ENCODE measurements at regions not wholly inside any gene's neighbourhood (a gene's known extent, or its start where the extent isn't known, plus 50 kb on each side); places are given as distances from the start of the nearest gene placed in this dataset.

- no peak for DNase-seq (ENCODE audit: low read depth)
Observed at GRCh38 chr6:92635553-92636153, 783.7 kb downstream of the EPHA7 start.

- no peak for DNase-seq (ENCODE audit: low read depth)
Observed at GRCh38 chr6:92634561-92634960, 784.8 kb downstream of the EPHA7 start.

DNA sequence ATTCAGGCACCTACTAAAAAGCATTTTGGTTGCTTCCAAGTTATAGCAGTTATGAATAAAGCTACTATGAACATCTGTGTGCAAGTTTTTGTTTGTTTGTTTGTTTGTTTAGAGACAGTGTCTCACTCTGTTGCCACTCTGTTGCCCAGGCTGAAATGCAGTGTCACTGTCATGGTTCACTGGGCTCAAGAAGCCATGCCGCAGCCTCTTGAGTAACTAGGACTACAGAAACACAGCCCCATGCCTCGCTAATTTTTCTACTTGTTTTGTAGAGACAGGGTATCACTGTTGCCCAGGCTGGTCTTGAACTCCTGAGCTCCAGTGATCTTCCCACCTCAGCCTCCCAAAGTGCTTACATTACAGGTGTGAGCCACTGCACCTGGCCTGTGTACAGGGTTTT lies 795.9 kb downstream of the EPHA7 start:
- DNase-seq (ENCODE audit: low read depth), result no peak

GRCh38 chr6:92617721-92618120 lies 801.6 kb downstream of the EPHA7 start:
- no peak for DNase-seq (ENCODE audit: low read depth)

DNA sequence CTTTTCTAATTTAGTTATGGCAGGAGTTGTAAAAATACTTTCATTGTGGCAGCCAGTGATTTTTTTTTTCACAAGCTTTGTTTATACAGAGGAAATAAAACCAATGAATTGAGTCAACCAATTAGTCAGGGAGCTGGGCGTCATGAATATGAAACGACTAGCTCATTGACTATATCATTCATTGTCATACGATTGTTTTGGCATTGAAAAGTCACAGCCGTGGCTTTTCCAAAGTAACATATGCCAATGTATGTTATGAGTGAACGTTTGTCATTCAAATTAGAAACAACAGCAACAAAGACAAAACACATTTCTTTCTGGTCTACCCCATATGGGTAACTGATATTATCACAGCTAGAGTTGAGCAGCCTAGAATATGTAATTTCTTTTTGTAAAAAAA lies 810.6 kb downstream of the EPHA7 start:
- DNase-seq (ENCODE audit: low read depth), result no peak

- no peak for DNase-seq (ENCODE audit: low read depth)
Observed at GRCh38 chr6:92593201-92593600, 826.2 kb downstream of the EPHA7 start.

DNA sequence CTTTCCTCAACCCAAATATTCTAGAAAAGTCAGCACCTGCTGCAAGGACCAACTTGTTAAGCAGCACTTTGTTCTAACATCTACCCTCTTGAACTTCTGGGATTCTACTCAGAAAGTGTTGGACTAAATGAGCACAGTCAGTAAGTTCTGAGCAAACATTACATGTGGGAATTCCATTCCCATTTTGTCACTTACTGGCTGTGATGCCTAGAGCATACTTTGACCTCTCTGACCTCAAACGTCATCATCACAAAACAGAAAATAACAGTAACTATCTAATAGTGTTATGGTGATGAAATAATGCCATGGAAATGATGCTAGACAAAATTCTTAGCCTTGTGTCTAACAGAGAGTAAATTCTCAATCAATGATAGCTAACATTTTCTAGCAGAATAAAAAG lies 829.4 kb downstream of the EPHA7 start:
- no peak for DNase-seq (ENCODE audit: low read depth)

DNA sequence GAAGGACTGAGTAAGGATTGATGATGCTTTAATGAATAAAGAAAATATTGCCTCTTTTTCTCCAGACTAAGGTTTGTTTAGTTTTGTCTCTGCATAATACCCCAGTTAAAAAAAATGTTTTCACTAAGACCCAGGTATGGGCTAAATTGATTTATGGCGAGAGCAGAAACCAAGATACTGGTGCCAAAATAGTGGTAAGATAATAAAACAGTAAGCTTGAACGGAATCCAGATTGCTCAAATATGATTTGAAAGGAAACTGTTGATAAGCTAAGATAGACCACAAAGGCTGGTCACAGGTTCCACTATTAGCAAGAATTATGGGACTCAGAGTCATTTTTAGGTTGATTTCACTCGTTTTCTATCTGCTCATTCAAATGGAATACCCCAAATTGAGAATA lies 831.2 kb downstream of the EPHA7 start:
- no peak for DNase-seq (ENCODE audit: low read depth)

DNA sequence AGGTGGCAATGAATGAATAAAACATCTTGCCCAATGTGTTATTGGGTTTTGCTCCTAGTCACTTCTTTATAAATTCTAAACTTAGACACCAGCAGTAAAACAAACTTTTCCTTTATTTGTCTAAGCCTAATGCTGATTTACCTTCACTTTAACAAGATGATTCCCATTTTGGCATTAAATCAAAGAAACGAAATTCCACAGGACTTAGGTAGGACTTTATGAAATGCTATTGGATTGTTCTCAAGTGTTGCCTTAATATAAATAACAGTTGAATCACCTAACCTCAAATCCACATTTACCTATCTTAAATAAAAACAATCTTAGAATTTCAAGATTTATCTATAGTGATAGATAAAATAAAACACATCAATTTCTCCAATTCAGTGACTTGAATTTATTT lies 831.8 kb downstream of the EPHA7 start:
- DNase-seq (ENCODE audit: low read depth), result no peak

DNA sequence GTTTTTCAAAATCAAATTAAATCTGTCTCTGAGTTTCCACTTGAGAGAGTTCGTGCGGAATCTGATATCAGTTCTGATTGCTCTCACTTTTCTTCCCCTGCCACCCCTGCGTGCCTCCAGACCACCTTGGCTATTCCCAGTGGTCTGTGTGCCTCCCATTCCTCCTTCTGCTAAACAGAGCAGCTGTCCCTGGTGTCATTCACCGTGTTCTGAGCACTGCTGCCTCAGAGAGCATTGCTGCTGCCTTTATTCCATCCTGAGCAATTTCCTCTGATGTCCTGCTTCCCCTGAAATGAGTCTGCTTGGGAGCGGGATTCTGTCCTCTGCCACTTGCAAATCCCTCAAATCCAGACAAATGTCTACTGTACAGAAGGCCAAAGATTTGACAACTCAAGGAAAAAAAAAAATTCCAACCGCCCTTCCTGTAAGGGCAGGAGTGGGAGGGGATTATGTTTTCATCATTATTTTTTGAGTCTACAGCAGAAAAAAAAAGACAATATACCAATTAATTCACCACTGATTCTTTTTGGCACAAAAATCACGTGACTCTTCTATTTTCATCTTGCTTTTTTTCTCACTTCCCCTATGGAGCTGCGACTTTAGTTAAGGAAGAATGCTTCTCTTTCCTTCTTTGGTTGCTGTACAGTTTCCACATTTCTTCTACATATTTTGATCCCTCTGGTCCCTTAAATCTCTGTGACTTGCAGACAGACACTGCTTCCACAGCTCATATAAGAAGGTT lies 833.0 kb downstream of the EPHA7 start:
- DNase-seq (ENCODE audit: low read depth), result no peak

DNA sequence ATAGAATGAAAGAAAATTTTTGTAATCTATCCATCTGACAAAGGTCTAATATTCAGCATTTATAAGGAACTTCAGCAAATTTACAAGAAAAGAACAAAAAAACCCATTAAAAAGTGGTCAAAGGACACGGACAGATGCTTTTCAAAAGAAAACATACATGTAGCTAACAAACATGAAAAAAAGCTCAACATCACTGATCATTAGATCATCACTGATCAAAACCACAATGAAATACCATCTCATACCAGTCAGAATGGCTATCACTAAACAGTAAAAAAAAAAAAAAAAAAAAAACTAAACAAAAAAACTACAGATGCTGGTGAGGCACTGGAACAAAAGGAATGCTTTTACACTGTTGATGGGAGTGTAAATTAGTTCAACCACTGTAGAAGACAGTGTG lies 837.1 kb downstream of the EPHA7 start:
- DNase-seq (ENCODE audit: low read depth), result no peak

- DNase-seq (ENCODE audit: low read depth), result no peak
Observed at GRCh38 chr6:92577077-92577719, 842.2 kb downstream of the EPHA7 start.

GRCh38 chr6:92568541-92568940 lies 850.8 kb downstream of the EPHA7 start:
- DNase-seq (ENCODE audit: low read depth), result no peak

DNA sequence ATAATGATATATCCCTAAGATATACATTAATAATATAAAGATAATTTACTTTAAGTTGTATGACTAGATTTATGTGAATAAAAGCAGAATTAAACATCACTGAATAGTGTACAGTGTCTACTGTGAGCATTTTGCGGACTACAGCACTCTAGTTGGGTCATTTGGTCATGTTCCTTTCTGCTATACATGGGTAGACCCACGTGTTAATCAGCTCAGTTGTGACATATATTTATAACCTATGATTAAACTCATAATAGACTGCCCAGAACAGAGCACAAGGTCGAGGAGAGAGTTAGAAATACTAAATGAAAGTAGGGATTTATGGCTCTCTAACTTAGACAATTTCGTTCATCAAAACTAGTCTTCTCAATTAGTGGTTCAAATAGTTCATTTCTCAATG lies 852.7 kb downstream of the EPHA7 start:
- DNase-seq (ENCODE audit: low read depth), result no peak

- DNase-seq (ENCODE audit: low read depth), result no peak
Observed at GRCh38 chr6:92564376-92564775, 855.0 kb downstream of the EPHA7 start.

DNA sequence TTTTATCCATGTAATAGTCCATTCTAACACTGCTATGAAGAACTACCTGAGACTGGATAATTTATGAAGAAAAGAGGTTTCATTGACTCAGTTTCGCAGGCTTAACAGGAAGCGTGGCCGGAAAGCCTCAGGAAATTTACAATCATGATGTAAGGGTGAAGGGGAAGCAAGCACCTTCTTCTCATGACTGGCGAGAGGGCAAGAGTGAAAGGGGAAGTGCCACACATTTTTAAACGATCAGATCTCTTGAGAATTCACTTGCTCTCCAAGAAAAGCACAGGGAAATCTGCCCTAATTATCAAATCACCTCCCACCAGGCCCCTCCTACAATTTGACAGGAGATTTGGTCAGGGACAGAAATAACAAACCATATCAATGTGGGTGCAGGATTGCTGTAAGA lies 859.7 kb downstream of the EPHA7 start:
- no peak for DNase-seq (ENCODE audit: low read depth)

GRCh38 chr6:92559003-92559402 lies 860.4 kb downstream of the EPHA7 start:
- no peak for DNase-seq (ENCODE audit: low read depth)

- no peak for DNase-seq (ENCODE audit: low read depth)
Observed at GRCh38 chr6:92550501-92550900, 868.9 kb downstream of the EPHA7 start.

- DNase-seq (ENCODE audit: low read depth), result no peak
Observed at GRCh38 chr6:92545861-92546260, 873.5 kb downstream of the EPHA7 start.

- DNase-seq (ENCODE audit: low read depth), result no peak
Observed at GRCh38 chr6:92541448-92542060, 877.8 kb downstream of the EPHA7 start.

- no peak for DNase-seq (ENCODE audit: low read depth)
Observed at GRCh38 chr6:92538926-92539325, 880.4 kb downstream of the EPHA7 start.

DNA sequence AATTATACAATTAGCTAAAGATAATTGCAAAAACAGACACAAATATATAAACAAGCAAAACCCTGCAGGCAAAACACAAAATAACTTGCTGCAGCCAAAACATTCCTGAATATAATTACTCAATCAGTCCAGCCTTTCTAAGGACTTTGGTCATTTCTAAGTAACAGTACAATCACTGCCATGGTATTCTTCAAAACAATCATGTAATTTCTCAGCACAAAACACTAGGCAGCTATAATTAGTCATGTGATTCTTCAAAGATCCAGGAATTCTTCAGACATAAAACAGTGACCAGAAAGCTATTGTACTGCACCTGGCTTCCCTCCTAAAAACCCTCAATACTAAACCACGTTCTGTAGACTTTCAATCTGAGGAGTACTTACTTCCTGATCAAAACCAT lies 881.1 kb downstream of the EPHA7 start:
- DNase-seq (ENCODE audit: low read depth), result no peak

GRCh38 chr6:92534109-92534508 lies 885.2 kb downstream of the EPHA7 start:
- DNase-seq (ENCODE audit: low read depth), result no peak

All from RPMI7951 (cell line).